ENCODE measurements at regions not wholly inside any gene's neighbourhood (a gene's known extent, or its start where the extent isn't known, plus 50 kb on each side); places are given as distances from the start of the nearest gene placed in this dataset.
A peak's percentile ranks its signal among the peaks of the same experiment; 100 is the strongest.
"Not testable (repeated sequence)": the region's sequence is repeated elsewhere in the genome, so short reads cannot be mapped to it uniquely, and the experiment has no call there.

- no peak for DNase-seq (ENCODE audit: low read depth)
These were observed 122.7 kb downstream of the FAM53A start for GRCh38 chr4:1561286-1561990.

GRCh38 chr4:1559896-1560650, 124.0 kb downstream of the FAM53A start:
- no peak for DNase-seq (ENCODE audit: low read depth)

GRCh38 chr4:1558205-1558604, 125.9 kb downstream of the FAM53A start:
- DNase-seq (ENCODE audit: low read depth), result no peak

GRCh38 chr4:1557221-1557597, 126.9 kb downstream of the FAM53A start:
- no peak for DNase-seq (ENCODE audit: low read depth)

- DNase-seq (ENCODE audit: low read depth), result no peak
These were observed 127.4 kb downstream of the FAM53A start for GRCh38 chr4:1556541-1557220.

- no peak for DNase-seq (ENCODE audit: low read depth)
These were observed 129.2 kb downstream of the FAM53A start for GRCh38 chr4:1554876-1555265.

- no peak for DNase-seq (ENCODE audit: low read depth)
These were observed 129.8 kb downstream of the FAM53A start for GRCh38 chr4:1554246-1554875.

- no peak for DNase-seq (ENCODE audit: low read depth)
These were observed 130.7 kb downstream of the FAM53A start for GRCh38 chr4:1553365-1553764.

- no peak for DNase-seq (ENCODE audit: low read depth)
These were observed 131.7 kb downstream of the FAM53A start for GRCh38 chr4:1552451-1552850.

GRCh38 chr4:1551211-1551610, 132.9 kb downstream of the FAM53A start:
- no peak for DNase-seq (ENCODE audit: low read depth)

GRCh38 chr4:1550122-1551070, 133.7 kb downstream of the FAM53A start:
- no peak for DNase-seq (ENCODE audit: low read depth)

- DNase-seq (ENCODE audit: low read depth), result no peak
These were observed 134.5 kb downstream of the FAM53A start for GRCh38 chr4:1549638-1550035.

- peak; percentile 53 for DNase-seq (ENCODE audit: low read depth)
These were observed 135.1 kb downstream of the FAM53A start for GRCh38 chr4:1548827-1549637.

- DNase-seq (ENCODE audit: low read depth), result no peak
These were observed 136.0 kb downstream of the FAM53A start for GRCh38 chr4:1547856-1548826.

GRCh38 chr4:1547131-1547855, 136.8 kb downstream of the FAM53A start:
- no peak for DNase-seq (ENCODE audit: low read depth)

GRCh38 chr4:1544861-1545281, 138.6 kb upstream of the NKX1-1 start:
- no peak for DNase-seq (ENCODE audit: low read depth)

- not testable (repeated sequence) for DNase-seq (ENCODE audit: low read depth)
These were observed 138.2 kb upstream of the NKX1-1 start for GRCh38 chr4:1544435-1544834.

- no peak for DNase-seq (ENCODE audit: low read depth)
These were observed 137.7 kb upstream of the NKX1-1 start for GRCh38 chr4:1543976-1544375.

GRCh38 chr4:1543561-1543960, 137.3 kb upstream of the NKX1-1 start:
- DNase-seq (ENCODE audit: low read depth), result no peak

All from activated T-cell treated with anti-CD3 and anti-CD28 coated beads for 48 hours (primary cell).